ENCODE measurements at regions not wholly inside any gene's neighbourhood (a gene's known extent, or its start where the extent isn't known, plus 50 kb on each side); places are given as distances from the start of the nearest gene placed in this dataset.

GRCh38 chr5:147961208-147961749 lies 54.9 kb upstream of the C5orf46 start:
- no peak for TF ChIP-seq EZH2 (IDR thresholded peaks at IDR 0.05; ENCODE audit: borderline replicate concordance)
- TF ChIP-seq, protein P1, sequence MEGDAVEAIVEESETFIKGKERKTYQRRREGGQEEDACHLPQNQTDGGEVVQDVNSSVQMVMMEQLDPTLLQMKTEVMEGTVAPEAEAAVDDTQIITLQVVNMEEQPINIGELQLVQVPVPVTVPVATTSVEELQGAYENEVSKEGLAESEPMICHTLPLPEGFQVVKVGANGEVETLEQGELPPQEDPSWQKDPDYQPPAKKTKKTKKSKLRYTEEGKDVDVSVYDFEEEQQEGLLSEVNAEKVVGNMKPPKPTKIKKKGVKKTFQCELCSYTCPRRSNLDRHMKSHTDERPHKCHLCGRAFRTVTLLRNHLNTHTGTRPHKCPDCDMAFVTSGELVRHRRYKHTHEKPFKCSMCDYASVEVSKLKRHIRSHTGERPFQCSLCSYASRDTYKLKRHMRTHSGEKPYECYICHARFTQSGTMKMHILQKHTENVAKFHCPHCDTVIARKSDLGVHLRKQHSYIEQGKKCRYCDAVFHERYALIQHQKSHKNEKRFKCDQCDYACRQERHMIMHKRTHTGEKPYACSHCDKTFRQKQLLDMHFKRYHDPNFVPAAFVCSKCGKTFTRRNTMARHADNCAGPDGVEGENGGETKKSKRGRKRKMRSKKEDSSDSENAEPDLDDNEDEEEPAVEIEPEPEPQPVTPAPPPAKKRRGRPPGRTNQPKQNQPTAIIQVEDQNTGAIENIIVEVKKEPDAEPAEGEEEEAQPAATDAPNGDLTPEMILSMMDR (IDR thresholded peaks at IDR 0.05; ENCODE audit: poor library complexity): no peak
- TF ChIP-seq EZH2phosphoT487 (IDR thresholded peaks at IDR 0.05; ENCODE audit: low read depth, severe bottlenecking, unreplicated experiment): no peak

All from hepatocyte (in vitro differentiated cells).